ENCODE measurements at regions not wholly inside any gene's neighbourhood (a gene's known extent, or its start where the extent isn't known, plus 50 kb on each side); places are given as distances from the start of the nearest gene placed in this dataset.

- no peak for DNase-seq
- intact Hi-C loops (cut with DNase I), result no loop called here
Observed at GRCh38 chr5:74093561-74093960, 467.6 kb downstream of the ARHGEF28 start.

GRCh38 chr5:74092766-74093165, 466.8 kb downstream of the ARHGEF28 start:
- intact Hi-C loops (cut with DNase I), result no loop called here
- DNase-seq, result no peak

GRCh38 chr5:74085782-74086181, 459.8 kb downstream of the ARHGEF28 start:
- intact Hi-C loops (cut with DNase I), result no loop called here
- no peak for DNase-seq

GRCh38 chr5:74085186-74085585, 459.2 kb downstream of the ARHGEF28 start:
- intact Hi-C loops (cut with DNase I), result no loop called here
- no peak for DNase-seq

- intact Hi-C loops (cut with DNase I), result no loop called here
- DNase-seq, result no peak
Observed at GRCh38 chr5:74083096-74083791, 457.2 kb downstream of the ARHGEF28 start.

- intact Hi-C loops (cut with DNase I), result no loop called here
- no peak for DNase-seq
Observed at GRCh38 chr5:74082512-74083055, 456.6 kb downstream of the ARHGEF28 start.

GRCh38 chr5:74081126-74081525, 455.1 kb downstream of the ARHGEF28 start:
- intact Hi-C loops (cut with DNase I), result no loop called here
- no peak for DNase-seq

GRCh38 chr5:74079971-74080556, 454.1 kb downstream of the ARHGEF28 start:
- no peak for DNase-seq
- intact Hi-C loops (cut with DNase I), result no loop called here

GRCh38 chr5:74075501-74076484, 449.8 kb downstream of the ARHGEF28 start:
- intact Hi-C loops (cut with DNase I), result no loop called here
- DNase-seq, result no peak

- no peak for DNase-seq
- intact Hi-C loops (cut with DNase I), result no loop called here
Observed at GRCh38 chr5:74074111-74074510, 448.1 kb downstream of the ARHGEF28 start.

GRCh38 chr5:74073257-74073656, 447.3 kb downstream of the ARHGEF28 start:
- intact Hi-C loops (cut with DNase I), result no loop called here
- no peak for DNase-seq

- intact Hi-C loops (cut with DNase I), result no loop called here
- DNase-seq, result no peak
Observed at GRCh38 chr5:74072646-74073045, 446.6 kb downstream of the ARHGEF28 start.

GRCh38 chr5:74070766-74071165, 444.8 kb downstream of the ARHGEF28 start:
- intact Hi-C loops (cut with DNase I), result no loop called here
- DNase-seq, result no peak

GRCh38 chr5:74069741-74070140, 443.7 kb downstream of the ARHGEF28 start:
- intact Hi-C loops (cut with DNase I), result no loop called here
- DNase-seq, result no peak

GRCh38 chr5:74067748-74068541, 441.9 kb downstream of the ARHGEF28 start:
- intact Hi-C loops (cut with DNase I), result no loop called here
- DNase-seq, result no peak

- DNase-seq, result no peak
- intact Hi-C loops (cut with DNase I), result no loop called here
Observed at GRCh38 chr5:74064911-74065310, 438.9 kb downstream of the ARHGEF28 start.

- no peak for DNase-seq
- intact Hi-C loops (cut with DNase I), result no loop called here
Observed at GRCh38 chr5:74064225-74064624, 438.2 kb downstream of the ARHGEF28 start.

GRCh38 chr5:74063821-74064220, 437.8 kb downstream of the ARHGEF28 start:
- no peak for DNase-seq
- intact Hi-C loops (cut with DNase I), result no loop called here

- intact Hi-C loops (cut with DNase I), result no loop called here
- no peak for DNase-seq
Observed at GRCh38 chr5:74063346-74063745, 437.4 kb downstream of the ARHGEF28 start.

GRCh38 chr5:74061292-74061691, 435.3 kb downstream of the ARHGEF28 start:
- no peak for DNase-seq
- intact Hi-C loops (cut with DNase I), result no loop called here
